ENCODE measurements at regions not wholly inside any gene's neighbourhood (a gene's known extent, or its start where the extent isn't known, plus 50 kb on each side); places are given as distances from the start of the nearest gene placed in this dataset.

DNA sequence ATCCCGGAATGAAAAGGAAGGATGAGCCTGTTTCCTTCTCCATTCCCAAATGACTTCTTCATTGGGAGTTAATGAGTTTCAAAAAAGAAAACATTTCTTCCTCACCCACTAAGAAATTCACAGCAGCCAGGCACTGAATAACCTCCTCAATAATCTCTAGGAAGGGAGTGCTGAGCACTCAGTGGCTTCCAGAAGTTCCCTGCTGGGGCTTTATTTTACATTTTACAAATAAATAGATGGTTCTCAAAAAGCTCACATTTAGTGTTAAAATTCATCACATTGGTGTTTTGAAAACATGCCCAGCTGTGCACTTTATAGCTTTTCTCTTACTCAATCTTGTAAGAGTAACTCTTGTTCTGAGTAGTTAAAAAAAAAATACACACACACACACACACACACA lies 148.9 kb upstream of the PFKP start:
- TF ChIP-seq CTCF (IDR thresholded peaks at IDR 0.05) (no peak), POLR2A (IDR thresholded peaks at IDR 0.05) (no peak)
